Non-pigmented ciliary epithelial cell (primary cell): ENCODE measurements at regions not wholly inside any gene's neighbourhood (a gene's known extent, or its start where the extent isn't known, plus 50 kb on each side); places are given as distances from the start of the nearest gene placed in this dataset.
"Not testable (repeated sequence)": the region's sequence is repeated elsewhere in the genome, so short reads cannot be mapped to it uniquely, and the experiment has no call there.

Source experiments
- DNase-seq: peaks from one replicate; pipeline ENCODE4 v3.0.0-alpha.2; 2010; ENCODE audit warnings: low read depth

DNA sequence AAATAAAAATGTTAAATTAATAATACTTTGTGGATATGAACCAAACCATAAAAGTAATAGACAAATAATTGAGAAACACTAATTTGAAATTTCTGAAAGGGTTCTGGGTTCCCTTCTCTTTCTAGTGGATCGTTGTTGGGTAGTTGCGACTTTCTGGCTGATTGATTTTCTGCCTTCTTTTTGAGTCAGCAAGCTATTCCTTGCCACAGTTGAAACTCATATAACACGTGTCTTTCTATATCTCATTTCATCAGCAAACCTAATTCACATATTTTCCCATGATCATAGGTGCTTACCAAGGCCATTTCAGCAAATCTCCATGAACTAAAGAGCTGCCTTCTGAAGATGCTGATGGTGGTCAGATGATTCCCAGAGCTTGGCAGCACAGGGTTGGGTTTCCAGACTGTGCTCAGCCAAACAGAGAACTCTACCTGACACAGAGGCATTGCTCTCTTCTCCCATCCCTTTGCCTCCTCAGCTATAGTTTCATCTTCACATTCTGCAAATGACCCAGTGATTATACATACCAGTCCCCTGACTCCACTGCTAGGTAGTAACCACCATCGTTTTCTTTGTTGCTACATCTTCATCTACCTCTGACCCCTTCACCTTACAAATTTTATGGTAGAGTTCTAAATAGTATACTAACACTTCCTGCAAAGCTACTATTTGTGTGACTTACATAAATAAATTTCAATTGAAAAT is 383.9 kb upstream of the DPH6 start:
- no peak for DNase-seq

DNA sequence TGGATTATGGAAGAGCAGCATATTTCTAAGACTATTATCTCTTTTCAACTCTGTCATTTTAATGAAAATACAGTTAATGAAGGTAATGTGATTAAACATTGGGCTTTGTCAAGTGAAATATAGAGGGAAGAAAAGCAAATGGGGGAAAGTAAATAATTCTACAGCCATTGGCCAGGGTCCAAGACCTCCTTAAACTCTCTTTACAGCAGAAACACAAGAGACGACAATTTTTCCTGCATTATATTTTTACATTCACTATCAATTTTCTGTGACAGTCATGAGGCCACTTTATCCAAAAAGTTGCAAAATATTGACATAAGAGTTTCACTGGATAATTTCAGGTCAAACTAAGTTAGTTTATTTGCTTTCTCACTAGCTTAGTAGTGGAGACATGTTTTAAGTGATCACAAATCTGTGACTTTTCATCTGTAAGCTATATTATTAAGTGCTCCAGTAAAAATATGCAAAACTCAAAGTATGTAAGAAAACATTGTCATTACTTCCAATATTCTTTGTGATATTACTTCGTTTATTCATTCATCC is 385.9 kb upstream of the DPH6 start:
- no peak for DNase-seq

DNA sequence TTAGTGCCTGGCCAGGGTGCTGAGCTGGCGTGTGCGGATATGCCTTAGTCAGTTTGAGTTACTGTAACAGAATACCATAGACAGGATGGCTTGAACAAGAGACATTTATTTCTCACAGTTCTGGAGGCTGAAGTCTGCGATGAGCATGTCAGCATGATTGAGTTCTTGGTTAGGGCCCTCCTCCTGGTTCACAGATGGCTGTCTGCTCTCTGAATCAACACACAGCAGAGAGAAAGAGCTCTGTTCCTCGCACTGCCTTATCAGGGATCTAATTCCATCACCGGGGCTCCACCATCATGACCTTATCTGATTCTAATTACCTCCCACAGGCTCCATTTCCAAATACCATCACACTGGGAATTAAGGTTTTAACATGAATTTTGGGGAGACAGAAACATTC is 386.6 kb upstream of the DPH6 start:
- no peak for DNase-seq

DNA sequence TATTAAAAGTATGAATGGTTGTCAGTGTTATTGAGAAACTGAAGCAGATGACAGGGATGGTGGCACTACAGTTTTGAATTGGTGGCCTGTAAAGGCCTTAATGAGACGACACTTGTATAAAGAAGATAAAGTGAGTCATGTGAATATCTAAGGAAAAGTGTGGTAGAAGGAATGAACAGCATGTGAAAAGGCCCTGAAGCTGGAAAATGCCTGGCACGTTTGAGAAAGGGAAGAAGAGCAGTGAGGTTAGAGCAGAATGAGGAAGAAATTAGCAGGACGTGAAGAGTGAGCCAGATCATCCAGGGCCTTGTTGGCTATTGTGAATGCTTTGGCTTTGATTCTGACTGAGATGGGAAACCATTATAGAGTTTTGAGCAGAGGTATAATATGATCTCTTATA is 387.6 kb upstream of the DPH6 start:
- no peak for DNase-seq

DNA sequence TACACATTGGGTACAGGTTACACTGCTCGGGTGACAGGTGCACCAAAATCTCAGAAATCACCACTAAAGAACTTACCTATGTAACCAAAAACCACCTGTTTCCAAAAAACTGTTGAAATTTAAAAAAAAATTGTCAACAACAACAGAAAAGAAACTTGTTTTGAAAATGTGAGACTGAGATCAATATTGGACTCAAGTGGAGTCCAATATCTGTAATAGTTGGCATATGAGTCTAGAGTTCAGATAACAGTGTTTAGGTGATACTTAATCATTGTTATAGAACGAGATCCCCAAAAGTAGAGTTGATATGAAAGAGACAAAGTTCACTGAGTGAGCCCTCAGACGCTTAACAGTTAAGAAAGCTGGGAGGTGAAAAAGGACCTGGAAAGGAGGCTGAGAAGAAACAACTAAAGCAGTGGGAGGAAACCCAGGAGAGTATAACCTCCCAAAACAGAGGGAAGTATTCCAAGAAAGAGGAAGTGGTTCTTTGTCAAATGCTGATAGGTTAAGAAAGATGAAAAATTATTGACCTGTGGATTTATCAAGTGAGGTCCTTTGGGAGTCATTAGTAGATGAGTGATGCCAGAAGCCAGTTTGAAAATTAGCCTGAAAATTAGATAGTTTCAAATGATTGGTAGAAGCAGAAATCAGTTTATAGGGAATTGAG is 388.6 kb upstream of the DPH6 start:
- DNase-seq, result no peak

DNA sequence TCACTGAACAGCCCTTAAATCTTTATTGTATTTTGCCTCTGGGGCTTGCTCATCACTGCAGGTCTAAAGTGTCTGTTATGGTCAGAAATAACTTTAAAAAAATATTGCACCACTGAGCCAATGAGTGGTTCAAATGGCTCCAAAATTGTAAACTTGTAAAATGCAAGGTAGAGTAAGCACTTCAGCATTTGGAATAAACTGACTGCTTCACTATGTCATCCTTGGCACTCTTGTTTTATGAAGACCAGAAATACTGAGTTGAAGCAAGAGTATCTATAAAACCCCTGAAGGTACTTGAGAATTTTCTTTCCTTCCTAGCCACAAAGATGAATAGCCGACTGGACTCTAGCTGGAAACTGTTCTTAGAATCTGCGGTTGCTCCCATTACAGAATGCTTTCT is 390.3 kb upstream of the DPH6 start:
- no peak for DNase-seq

DNA sequence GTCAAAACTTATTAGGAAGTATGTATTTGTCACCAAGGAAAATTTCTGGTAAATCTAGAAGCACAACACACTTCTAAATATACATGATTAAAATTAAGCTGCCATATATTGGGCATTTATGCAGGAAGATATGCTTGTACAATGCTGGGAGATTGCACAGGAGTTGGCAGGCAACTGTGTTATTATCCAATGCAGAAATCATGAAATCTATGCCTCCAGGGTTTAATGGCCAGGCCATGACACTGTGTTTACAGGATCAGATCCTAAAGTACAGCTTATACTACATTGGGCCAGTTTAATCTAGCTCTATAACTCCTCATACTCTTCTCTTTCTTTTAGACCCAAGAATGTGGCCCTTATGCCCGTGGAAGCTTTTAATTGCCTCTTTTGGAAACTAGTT is 391.4 kb upstream of the DPH6 start:
- no peak for DNase-seq

DNA sequence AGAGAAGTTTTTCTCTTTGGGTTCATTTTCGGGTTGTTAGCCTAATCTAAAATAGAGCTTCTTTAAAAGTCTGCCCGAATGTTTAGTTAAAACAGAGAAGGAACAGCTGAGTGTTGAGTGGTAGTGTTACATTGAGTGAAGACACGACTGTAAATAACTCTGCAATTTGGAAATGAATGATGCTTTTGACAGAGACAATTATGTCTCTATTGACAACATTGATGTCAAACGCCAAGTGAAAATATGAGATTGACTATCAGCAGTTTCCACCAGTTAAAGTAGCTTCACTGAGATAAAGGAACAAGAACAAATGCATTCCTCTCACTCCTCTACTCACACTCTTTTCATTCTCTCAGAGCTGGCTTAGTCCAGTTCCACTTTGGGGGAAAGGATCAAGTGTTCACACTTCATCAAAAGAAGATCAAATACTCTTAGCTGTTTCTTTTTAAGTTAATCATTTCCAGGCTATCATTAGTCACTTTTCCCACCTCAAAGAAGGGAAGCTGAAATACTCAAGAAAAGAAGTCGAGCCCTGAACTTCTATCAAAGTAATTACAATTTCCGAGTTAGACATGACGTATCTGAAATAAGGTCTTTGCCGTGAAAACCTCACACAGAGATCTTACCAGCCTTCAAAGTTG is 399.1 kb upstream of the DPH6 start:
- no peak for DNase-seq

DNA sequence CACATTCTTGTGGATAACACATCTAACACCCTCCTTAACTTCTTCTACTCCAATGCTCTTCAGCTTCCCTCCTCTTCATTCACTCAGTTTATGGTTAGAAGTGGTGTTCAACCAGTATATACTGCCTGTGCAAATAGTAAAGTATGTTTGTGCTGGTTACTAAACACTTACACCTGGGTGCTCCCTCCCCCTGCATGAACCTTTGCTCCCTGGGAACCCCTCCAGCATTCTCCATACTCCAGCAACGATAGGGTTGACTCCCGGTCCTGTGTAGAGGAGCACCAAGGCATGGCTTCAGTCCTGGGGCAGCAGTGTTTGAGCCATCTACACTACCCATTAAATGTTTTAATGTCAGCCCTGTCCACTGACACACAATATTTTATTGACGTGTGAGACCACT is 407.5 kb upstream of the DPH6 start:
- no peak for DNase-seq

DNA sequence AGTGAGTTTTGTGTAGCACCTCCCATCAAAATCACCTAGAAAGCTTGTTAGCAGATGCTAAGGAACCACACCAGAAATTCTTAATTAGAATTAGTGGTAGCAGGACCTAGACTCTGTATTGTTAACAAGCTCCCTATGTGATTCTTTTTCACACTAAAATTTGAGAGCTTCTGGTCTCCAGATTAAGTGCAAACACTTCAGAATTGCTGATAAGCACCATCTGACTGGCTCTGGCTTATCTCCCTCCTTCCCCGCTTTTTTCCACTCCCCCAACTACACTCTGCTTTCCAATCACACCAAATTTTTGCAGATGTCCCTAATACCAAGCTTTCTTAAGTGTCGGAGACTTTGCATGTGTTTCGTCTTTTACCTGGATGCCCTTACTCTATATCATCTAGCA is 410.1 kb upstream of the DPH6 start:
- no peak for DNase-seq

DNA sequence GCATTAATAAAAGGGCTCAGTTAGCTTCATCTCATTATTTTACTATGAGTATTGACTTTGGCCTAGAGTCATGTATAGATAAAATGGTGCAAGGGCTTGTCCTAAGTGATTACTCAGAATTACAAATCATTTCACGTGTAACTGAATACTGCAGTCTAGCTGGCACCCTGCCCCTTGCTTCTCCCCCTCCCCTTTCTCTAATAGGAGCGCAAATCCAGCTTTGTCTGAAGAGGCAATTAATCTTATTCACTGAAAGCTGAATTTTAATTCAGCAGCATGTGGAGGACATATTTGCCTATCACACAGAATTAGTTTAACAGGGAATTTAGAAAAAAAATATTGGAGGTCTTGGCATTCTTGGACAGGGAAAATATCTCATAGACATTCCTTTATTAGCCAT is 412.1 kb upstream of the DPH6 start:
- DNase-seq, result peak; percentile 23

DNA sequence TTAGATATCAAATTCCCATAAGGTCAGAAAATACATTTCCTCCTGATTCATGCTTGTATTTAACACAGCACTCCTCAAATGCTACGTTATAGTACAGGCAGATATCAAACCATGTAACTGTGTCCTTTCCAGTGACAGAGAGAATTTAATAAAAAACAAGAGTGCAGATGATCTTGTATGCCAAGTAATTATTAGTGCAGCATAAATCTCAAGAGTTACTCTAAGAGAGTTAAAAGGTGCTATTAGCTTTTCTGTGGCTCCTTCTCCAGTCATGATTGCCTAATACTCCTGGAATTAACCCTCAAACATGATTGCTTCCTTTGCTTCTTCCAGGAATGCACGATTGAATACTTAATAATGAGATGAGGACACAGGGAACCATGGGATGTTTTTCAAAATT is 413.0 kb upstream of the DPH6 start:
- DNase-seq, result no peak

DNA sequence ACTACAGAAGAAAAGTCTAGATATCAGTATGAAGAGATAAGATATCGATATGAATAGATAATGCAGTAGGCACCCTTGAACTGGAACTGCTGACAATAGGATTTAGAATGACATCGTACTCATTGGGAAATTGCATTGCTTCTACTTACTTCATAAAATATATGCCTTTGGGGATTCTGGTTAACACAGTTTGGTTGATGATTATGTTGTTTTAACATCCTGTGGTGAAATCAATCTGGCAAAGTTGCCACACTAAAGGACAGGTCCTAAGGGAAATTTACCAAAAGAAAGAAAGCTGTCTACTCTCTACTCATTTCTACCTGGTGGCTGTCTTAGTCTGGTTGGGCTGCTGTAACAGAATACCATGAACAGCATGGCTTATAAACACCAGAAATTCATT is 417.4 kb upstream of the DPH6 start:
- DNase-seq, result no peak

DNA sequence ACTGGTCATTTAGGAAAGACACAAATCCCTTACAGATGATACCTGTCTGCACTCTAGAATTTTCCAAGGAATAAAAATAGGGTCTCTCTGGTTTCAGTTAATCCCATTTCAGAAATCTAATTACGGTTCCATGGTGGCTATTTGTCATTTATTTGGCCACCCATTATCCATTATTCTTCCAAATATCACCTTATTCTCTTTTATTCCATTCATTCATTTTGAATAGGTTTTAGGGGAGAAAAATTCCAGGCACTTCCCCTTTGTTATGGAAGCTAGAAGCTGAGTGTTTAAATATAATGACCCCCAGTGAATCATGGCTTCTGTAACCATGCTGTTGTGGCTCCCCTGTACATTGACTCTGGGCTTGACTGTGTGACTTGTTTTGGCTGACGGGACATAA is 420.8 kb upstream of the DPH6 start:
- no peak for DNase-seq

DNA sequence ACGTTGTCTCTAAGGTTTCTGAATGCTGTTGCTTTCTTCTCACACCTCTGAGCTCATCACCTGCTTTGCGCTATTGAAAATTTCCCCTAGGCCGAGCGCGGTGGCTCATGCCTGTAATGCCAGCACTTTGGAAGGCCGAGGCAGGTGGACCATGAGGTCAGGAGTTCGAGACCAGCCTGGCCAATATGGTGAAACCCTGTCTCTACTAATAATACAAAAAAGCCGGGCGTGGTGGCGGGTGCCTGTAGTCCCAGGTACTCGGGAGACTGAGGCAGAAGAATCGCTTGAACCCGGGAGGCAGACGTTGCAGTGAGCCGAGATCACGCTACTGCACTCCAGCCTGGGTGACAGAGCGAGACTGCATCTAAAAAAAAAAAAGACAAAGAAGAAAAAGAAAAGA is 422.0 kb upstream of the DPH6 start:
- not testable (repeated sequence) for DNase-seq

DNA sequence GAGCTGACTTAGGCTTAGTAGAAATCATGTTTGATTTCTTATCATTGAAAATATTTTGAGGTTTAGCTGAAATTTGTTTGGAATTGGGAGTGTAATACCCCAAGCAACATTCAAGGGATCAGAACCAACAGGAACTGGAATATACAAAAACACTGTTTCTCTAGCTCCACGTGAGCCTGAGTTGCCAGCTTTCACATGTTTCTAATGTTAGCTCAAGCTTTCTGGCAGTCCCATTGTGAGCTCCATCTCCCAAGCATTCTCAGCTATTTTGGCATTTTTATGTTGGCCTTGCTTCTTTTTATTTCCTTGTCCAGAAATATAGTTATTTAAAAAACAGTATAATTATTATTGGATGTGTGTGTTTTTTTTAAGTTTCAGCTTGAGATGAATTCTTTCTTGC is 427.1 kb upstream of the DPH6 start:
- no peak for DNase-seq

DNA sequence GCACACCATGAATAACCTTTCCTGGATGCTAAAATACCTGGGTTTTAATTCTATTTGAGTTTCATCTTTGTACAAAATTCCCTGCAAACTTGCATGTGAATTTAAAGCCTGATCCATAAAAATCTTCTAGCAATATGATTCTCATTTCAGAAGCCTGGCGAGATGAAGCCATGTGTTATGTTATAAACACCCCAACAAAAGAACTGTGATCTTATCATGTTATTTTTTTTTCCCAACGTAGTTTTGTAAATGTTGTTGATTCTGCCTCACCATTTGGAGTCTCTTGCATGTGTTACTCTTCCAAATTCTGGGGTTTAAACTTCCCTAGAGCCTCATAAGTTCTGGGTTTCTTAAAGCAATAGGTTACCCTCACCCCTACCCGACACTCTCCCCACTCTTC is 428.1 kb upstream of the DPH6 start:
- DNase-seq, result no peak

DNA sequence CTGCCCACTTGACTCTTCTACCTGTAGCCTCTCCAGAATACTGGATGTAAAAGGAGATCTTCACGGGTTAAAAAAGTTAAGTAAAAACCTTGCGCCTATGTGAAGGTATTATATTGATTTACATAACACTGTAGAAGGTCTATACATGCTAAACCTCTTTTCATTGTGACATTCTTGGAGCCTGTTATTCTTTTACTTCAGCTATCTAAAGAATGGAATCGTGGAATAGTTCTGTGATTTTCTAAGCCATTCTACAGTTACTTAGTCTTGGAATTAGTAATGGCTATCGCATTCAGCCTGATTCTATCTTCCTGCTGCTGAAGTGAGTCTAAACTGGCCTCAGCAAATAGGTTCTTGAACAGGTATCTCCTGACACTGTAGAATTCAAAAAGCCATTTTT is 430.0 kb upstream of the DPH6 start:
- DNase-seq, result no peak

DNA sequence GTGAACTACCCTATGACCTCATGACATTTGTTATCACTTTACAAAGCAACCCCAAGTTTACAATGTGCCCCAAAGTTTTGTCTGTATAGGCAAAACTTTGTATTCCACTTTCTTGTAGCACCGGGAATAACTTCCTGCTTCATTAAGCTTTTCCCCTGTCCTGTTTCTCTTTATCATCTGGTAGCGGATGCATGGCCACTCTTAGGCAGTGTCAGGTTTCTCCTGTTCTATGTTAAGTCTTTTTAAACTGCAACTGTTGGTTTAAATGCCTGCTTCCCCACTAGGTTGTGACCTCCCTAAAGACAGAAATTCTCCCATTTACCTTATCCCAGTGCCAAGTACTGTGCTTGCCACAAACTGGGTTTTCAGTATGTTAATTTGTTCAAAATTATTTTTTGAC is 433.6 kb upstream of the DPH6 start:
- no peak for DNase-seq

DNA sequence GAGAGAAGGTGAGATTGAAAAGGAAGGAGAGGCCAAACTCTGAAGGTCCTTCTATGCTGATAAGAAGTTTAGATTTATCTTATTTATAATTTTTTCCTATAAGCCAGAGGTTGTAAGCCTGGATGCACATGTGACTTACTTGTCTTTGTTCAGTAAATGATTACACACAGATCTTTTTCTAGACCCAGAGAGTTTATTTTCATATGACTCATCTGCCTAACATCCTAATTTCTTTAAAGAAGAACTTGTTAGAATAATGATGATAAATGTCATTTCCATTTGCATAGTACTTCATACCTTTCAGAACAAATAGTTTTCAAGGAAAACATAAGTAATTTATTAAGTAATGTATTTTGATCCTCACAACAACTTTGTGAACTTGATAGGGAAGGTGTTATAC is 434.8 kb upstream of the DPH6 start:
- DNase-seq, result no peak

DNA sequence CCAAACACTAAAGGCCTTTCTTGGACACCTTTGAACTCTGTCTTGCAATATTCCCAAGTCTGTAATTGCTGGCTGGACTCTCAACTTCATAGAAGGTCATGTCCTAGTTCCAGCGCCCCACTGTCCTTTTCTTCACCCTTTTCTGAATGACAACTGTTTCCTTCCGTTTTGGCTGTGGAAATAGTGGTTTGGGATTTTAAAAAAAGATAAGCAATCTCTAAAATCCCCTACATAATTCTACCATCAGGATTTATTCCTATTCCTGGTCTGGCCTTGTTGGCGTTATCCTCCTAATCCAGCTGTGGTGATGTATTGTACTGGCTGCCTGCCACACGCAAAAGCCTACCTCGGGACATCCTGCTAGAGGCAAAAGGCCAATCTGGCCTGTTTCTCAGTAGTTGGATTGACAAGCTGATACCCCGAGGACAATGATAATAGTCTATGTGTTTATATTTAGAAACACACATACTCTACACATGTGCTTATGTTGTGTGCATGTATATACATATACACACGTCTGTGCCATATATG is 440.3 kb upstream of the DPH6 start:
- no peak for DNase-seq

DNA sequence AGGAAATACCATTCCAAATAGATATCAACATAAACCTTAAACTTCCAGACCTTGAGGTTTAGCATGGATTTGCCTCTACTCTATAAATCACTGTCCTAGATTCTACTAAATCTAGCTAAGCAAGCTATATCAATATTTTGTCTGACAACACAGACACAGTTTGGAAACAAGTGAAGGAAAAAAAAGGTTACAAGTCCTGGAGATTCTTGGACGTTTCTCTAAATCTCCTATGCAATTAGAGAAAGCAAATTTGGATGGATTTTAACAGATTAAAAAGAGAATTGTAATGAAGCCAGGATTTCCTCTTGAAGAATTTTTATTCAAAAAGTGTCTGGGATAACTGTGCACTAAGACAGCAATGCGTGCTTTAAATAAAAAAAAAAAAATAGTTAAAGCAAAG is 441.1 kb upstream of the DPH6 start:
- no peak for DNase-seq

DNA sequence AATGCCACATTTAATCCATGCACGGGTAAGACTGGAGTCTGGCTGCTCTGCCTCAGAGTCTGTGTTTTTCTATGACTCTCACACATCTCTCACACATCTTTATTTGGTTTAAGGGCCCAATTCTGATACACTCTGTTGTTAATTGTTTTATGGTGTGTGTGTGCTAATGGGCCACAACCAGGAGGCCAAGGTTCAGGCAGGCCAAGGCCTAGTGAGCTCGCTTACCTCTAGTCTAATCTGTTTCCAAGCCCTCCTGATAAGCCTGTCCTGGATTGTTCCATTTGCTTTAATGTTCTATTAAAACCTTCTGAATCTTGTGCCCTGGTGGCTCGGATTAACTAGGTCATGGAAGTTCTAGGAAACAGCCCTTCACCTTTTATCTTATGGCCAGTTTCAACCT is 445.4 kb upstream of the DPH6 start:
- no peak for DNase-seq
